ENCODE measurements at regions not wholly inside any gene's neighbourhood (a gene's known extent, or its start where the extent isn't known, plus 50 kb on each side); places are given as distances from the start of the nearest gene placed in this dataset.
A peak's percentile ranks its signal among the peaks of the same experiment; 100 is the strongest.

DNA sequence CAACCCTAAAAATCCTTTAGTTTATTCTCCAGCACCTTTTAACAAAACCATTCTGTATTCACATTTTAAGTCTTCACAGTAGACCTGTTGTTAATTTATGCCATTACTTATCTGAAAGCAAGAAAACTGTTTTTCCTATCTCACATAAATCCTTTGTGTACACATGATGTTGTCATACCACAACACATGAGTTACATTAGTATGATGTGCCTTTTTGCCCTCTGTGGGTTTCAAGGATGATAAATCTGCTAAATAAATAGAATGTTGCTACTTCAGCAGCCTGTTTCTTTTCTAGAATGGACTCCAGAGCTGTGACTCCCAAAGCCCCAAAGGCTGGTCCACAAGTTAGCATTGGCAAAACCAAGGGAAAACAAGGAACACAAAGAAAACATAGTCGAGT is 151.6 kb downstream of the SERPINI1 start:
- H3K36me3 Mint-ChIP-seq (ENCODE audit: low read depth): no peaks in the 10 kb centered on the region
- H3K27ac Mint-ChIP-seq (ENCODE audit: unreplicated experiment): no peak overlapping the region
- H3K9me3 Mint-ChIP-seq (ENCODE audit: low read depth): no peaks in the 10 kb centered on the region
- no peak overlapping the region for H3K4me3 Mint-ChIP-seq (ENCODE audit: unreplicated experiment)
- DNase-seq (ENCODE audit: low spot score): no peak
- peaks cover 3% of the 10 kb centered on the region for H3K4me1 Mint-ChIP-seq (ENCODE audit: low read depth)
- peaks cover 29% of the 10 kb centered on the region for H3K27me3 Mint-ChIP-seq (ENCODE audit: low read depth)
- TF ChIP-seq, protein P1, sequence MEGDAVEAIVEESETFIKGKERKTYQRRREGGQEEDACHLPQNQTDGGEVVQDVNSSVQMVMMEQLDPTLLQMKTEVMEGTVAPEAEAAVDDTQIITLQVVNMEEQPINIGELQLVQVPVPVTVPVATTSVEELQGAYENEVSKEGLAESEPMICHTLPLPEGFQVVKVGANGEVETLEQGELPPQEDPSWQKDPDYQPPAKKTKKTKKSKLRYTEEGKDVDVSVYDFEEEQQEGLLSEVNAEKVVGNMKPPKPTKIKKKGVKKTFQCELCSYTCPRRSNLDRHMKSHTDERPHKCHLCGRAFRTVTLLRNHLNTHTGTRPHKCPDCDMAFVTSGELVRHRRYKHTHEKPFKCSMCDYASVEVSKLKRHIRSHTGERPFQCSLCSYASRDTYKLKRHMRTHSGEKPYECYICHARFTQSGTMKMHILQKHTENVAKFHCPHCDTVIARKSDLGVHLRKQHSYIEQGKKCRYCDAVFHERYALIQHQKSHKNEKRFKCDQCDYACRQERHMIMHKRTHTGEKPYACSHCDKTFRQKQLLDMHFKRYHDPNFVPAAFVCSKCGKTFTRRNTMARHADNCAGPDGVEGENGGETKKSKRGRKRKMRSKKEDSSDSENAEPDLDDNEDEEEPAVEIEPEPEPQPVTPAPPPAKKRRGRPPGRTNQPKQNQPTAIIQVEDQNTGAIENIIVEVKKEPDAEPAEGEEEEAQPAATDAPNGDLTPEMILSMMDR (IDR thresholded peaks at IDR 0.05): no peak

DNA sequence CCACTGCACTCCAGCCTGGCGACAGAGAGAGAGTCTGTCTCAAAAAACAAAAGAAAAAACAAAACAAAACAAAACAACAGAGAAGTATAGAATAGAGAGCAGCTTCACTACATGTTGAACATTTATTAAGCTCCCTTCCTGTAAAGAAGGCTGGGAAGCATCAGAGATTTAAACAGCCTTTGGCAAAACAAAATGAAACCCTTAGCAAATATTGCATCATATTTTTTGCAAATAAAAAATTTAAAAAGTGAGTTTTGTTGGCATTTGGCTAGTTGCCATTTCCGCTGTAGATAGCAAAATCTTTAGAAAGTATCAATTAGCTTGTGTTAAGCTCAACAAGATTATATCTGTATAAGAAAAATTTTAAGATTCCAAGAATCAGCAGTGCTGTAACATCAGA is 151.2 kb downstream of the SERPINI1 start:
- Mint-ChIP-seq H3K27ac (ENCODE audit: unreplicated experiment) (peak overlapping the region; percentile 45), H3K4me3 (ENCODE audit: unreplicated experiment) (no peak overlapping the region), H3K36me3 (ENCODE audit: low read depth) (no peaks in the 10 kb centered on the region), H3K4me1 (ENCODE audit: low read depth) (peaks cover 3% of the 10 kb centered on the region), H3K9me3 (ENCODE audit: low read depth) (no peaks in the 10 kb centered on the region), H3K27me3 (ENCODE audit: low read depth) (peaks cover 29% of the 10 kb centered on the region)
- TF ChIP-seq, protein P1 (IDR thresholded peaks at IDR 0.05): no peak
- no peak for DNase-seq (ENCODE audit: low spot score)

DNA sequence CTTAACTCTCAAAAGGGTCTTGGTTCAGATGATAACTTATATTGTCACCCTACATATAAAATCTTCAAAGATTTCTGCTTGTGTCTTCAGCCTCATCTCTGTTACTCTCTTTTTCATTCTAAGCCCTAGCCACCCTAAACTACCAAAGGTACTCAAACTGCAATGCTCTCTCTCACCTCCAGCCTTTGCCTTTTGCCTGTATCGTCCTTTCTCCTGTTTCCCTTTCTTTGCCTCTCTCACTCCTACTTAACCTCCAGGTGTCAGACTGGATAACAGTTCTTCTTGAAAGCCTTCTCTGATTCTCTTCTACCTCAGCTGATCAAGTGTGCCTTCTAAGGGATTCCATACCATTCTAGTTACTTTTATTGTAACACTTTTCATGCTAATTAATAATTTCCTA is 149.8 kb downstream of the SERPINI1 start:
- H3K4me1 Mint-ChIP-seq (ENCODE audit: low read depth): peaks cover 3% of the 10 kb centered on the region
- no peak overlapping the region for H3K4me3 Mint-ChIP-seq (ENCODE audit: unreplicated experiment)
- no peak overlapping the region for H3K27ac Mint-ChIP-seq (ENCODE audit: unreplicated experiment)

DNA sequence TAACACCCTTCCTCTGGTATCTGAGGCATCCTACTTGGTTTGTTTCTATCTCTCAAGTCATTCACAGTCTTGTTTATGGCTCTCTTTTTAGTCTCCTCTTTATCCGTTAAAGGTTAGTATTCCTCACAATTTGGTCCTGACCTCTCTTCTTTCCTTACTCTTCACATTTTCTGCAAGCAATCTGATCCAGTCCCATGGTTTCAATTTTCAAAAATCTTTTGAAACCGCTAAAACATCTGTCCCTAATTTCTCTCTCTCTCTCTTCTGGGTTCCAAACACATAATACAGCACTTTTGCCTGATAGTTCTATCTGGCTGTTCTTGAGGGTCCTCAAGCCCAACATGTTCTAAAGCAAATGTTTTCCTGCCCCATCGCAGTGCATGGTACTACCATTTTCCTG is 149.0 kb downstream of the SERPINI1 start:
- Mint-ChIP-seq H3K27me3 (ENCODE audit: low read depth) (peaks cover 39% of the 10 kb centered on the region), H3K4me1 (ENCODE audit: low read depth) (peaks cover 3% of the 10 kb centered on the region), H3K9me3 (ENCODE audit: low read depth) (no peaks in the 10 kb centered on the region), H3K4me3 (ENCODE audit: unreplicated experiment) (no peak overlapping the region), H3K27ac (ENCODE audit: unreplicated experiment) (no peak overlapping the region), H3K36me3 (ENCODE audit: low read depth) (no peaks in the 10 kb centered on the region)
- TF ChIP-seq, protein P1 (IDR thresholded peaks at IDR 0.05): no peak
- no peak for DNase-seq (ENCODE audit: low spot score)

More for the DNA sequence above, 149.8 kb downstream of the SERPINI1 start:
- no peaks in the 10 kb centered on the region for H3K36me3 Mint-ChIP-seq (ENCODE audit: low read depth)
- peaks cover 35% of the 10 kb centered on the region for H3K27me3 Mint-ChIP-seq (ENCODE audit: low read depth)
- TF ChIP-seq, protein P1 (IDR thresholded peaks at IDR 0.05): no peak
- no peaks in the 10 kb centered on the region for H3K9me3 Mint-ChIP-seq (ENCODE audit: low read depth)
- no peak for DNase-seq (ENCODE audit: low spot score)

DNA sequence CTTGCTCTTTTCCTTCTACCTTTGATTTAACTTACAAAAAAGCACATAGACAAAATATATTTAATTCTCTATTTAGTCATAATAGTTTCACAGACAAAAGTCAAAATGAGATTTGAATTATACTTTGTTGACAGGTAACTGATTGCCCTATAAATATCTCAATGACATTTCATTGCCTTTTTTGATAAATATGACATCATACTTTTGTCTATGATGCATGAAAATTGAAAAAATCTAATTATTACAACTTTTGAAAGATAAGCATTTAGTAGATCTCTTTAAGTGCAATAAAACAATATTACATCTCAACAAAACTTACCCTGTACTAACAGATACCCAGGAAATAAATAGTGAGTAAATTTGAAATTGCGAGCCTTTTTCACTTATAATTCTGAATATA is 147.9 kb downstream of the SERPINI1 start:
- H3K4me1 Mint-ChIP-seq (ENCODE audit: low read depth): peaks cover 3% of the 10 kb centered on the region
- no peaks in the 10 kb centered on the region for H3K9me3 Mint-ChIP-seq (ENCODE audit: low read depth)
- H3K27ac Mint-ChIP-seq (ENCODE audit: unreplicated experiment): no peak overlapping the region
- H3K27me3 Mint-ChIP-seq (ENCODE audit: low read depth): peaks cover 45% of the 10 kb centered on the region
- no peaks in the 10 kb centered on the region for H3K36me3 Mint-ChIP-seq (ENCODE audit: low read depth)
- TF ChIP-seq, protein P1 (IDR thresholded peaks at IDR 0.05): no peak
- H3K4me3 Mint-ChIP-seq (ENCODE audit: unreplicated experiment): no peak overlapping the region
- no peak for DNase-seq (ENCODE audit: low spot score)
